ENCODE measurements at regions not wholly inside any gene's neighbourhood (a gene's known extent, or its start where the extent isn't known, plus 50 kb on each side); places are given as distances from the start of the nearest gene placed in this dataset.

- Histone ChIP-seq H3K9me3 (ENCODE audit: control insufficient read depth, insufficient read depth, low read depth, low read length) (no peaks in the 10 kb centered on the region), H3K4me3 (replicated peaks in 1 of 4; ENCODE audit: control extremely low read depth in 1 of 4, insufficient read depth in 1 of 4, low read depth in 3 of 4, low read length in 4 of 4) (no peak overlapping the region), H3K36me3 (ENCODE audit: control insufficient read depth, insufficient read depth, low read length) (no peaks in the 10 kb centered on the region), H4K20me1 (ENCODE audit: control insufficient read depth, extremely low read depth, insufficient read depth, low read length) (no peaks in the 10 kb centered on the region), H3K79me2 (ENCODE audit: control insufficient read depth, insufficient read depth, low read length) (no peaks in the 10 kb centered on the region), H3K4me1 (ENCODE audit: control insufficient read depth, extremely low read depth, insufficient read depth, low read length) (no peaks in the 10 kb centered on the region), H3K27me3 (ENCODE audit: control insufficient read depth, insufficient read depth, low read length) (no peaks in the 10 kb centered on the region), H3K27ac (ENCODE audit: insufficient read depth, low read length) (no peak overlapping the region), H3K4me2 (ENCODE audit: extremely low read depth, insufficient read depth, low read length) (no peak overlapping the region), H3K9ac (ENCODE audit: insufficient read depth, low read length) (no peak overlapping the region), H2AFZ (ENCODE audit: low read length) (no peak overlapping the region)
- TF ChIP-seq CTCF (conservative IDR thresholded peaks at IDR 0.05 in 1 of 2, IDR thresholded peaks at IDR 0.05 in 1 of 2; ENCODE audit: low read depth in 1 of 2, low read length in 2 of 2) = no peak
- no peak for TF ChIP-seq EZH2 (IDR thresholded peaks at IDR 0.05; ENCODE audit: low read length, missing control alignments)
- no peak for DNase-seq (ENCODE audit: low read depth in 2 of 2)
These were observed 548.5 kb upstream of the KLF12 start for GRCh38 chr13:74682746-74683145.

GRCh38 chr13:74681891-74682290 lies 547.7 kb upstream of the KLF12 start:
- H3K36me3 ChIP-seq (ENCODE audit: control insufficient read depth, insufficient read depth, low read length) = no peaks in the 10 kb centered on the region
- no peak overlapping the region for H3K27ac ChIP-seq (ENCODE audit: insufficient read depth, low read length)
- H4K20me1 ChIP-seq (ENCODE audit: control insufficient read depth, extremely low read depth, insufficient read depth, low read length) = no peaks in the 10 kb centered on the region
- no peaks in the 10 kb centered on the region for H3K27me3 ChIP-seq (ENCODE audit: control insufficient read depth, insufficient read depth, low read length)
- no peak overlapping the region for H3K4me2 ChIP-seq (ENCODE audit: extremely low read depth, insufficient read depth, low read length)
- H3K9me3 ChIP-seq (ENCODE audit: control insufficient read depth, insufficient read depth, low read depth, low read length) = no peaks in the 10 kb centered on the region
- no peaks in the 10 kb centered on the region for H3K4me1 ChIP-seq (ENCODE audit: control insufficient read depth, extremely low read depth, insufficient read depth, low read length)
- no peak overlapping the region for H2AFZ ChIP-seq (ENCODE audit: low read length)
- TF ChIP-seq CTCF (conservative IDR thresholded peaks at IDR 0.05 in 1 of 2, IDR thresholded peaks at IDR 0.05 in 1 of 2; ENCODE audit: low read depth in 1 of 2, low read length in 2 of 2) (no peak), EZH2 (IDR thresholded peaks at IDR 0.05; ENCODE audit: low read length, missing control alignments) (no peak)
- DNase-seq (ENCODE audit: low read depth in 2 of 2) = no peak
- no peak overlapping the region for H3K4me3 ChIP-seq (replicated peaks in 1 of 4; ENCODE audit: control extremely low read depth in 1 of 4, insufficient read depth in 1 of 4, low read depth in 3 of 4, low read length in 4 of 4)
- no peaks in the 10 kb centered on the region for H3K79me2 ChIP-seq (ENCODE audit: control insufficient read depth, insufficient read depth, low read length)
- no peak overlapping the region for H3K9ac ChIP-seq (ENCODE audit: insufficient read depth, low read length)

GRCh38 chr13:74678308-74678965 lies 544.2 kb upstream of the KLF12 start:
- H4K20me1 ChIP-seq (ENCODE audit: control insufficient read depth, extremely low read depth, insufficient read depth, low read length) = no peaks in the 10 kb centered on the region
- no peaks in the 10 kb centered on the region for H3K9me3 ChIP-seq (ENCODE audit: control insufficient read depth, insufficient read depth, low read depth, low read length)
- no peak overlapping the region for H3K4me3 ChIP-seq (replicated peaks in 1 of 4; ENCODE audit: control extremely low read depth in 1 of 4, insufficient read depth in 1 of 4, low read depth in 3 of 4, low read length in 4 of 4)
- H3K4me2 ChIP-seq (ENCODE audit: extremely low read depth, insufficient read depth, low read length) = no peak overlapping the region
- H3K79me2 ChIP-seq (ENCODE audit: control insufficient read depth, insufficient read depth, low read length) = no peaks in the 10 kb centered on the region
- no peak overlapping the region for H3K27ac ChIP-seq (ENCODE audit: insufficient read depth, low read length)
- TF ChIP-seq CTCF (conservative IDR thresholded peaks at IDR 0.05 in 1 of 2, IDR thresholded peaks at IDR 0.05 in 1 of 2; ENCODE audit: low read depth in 1 of 2, low read length in 2 of 2) (no peak), EZH2 (IDR thresholded peaks at IDR 0.05; ENCODE audit: low read length, missing control alignments) (no peak)
- H3K36me3 ChIP-seq (ENCODE audit: control insufficient read depth, insufficient read depth, low read length) = no peaks in the 10 kb centered on the region
- no peak overlapping the region for H2AFZ ChIP-seq (ENCODE audit: low read length)
- DNase-seq (ENCODE audit: low read depth in 2 of 2) = no peak
- H3K9ac ChIP-seq (ENCODE audit: insufficient read depth, low read length) = no peak overlapping the region
- no peaks in the 10 kb centered on the region for H3K4me1 ChIP-seq (ENCODE audit: control insufficient read depth, extremely low read depth, insufficient read depth, low read length)
- no peaks in the 10 kb centered on the region for H3K27me3 ChIP-seq (ENCODE audit: control insufficient read depth, insufficient read depth, low read length)

Data from fibroblast of lung (primary cell).